ENCODE measurements at regions not wholly inside any gene's neighbourhood (a gene's known extent, or its start where the extent isn't known, plus 50 kb on each side); places are given as distances from the start of the nearest gene placed in this dataset.

- H3K27ac ChIP-seq: no peak overlapping the region
- ChIA-PET POLR2A (ENCODE audit: low non-redundant PET) (no interaction called here), CTCF (no interaction called here)
- no peak for TF ChIP-seq CTCF (conservative IDR thresholded peaks at IDR 0.05; ENCODE audit: low read depth)
- no peak for DNase-seq (ENCODE audit: low spot score)
Observed at GRCh38 chr10:125218967-125219366, 58.6 kb upstream of the CTBP2 start.

DNA sequence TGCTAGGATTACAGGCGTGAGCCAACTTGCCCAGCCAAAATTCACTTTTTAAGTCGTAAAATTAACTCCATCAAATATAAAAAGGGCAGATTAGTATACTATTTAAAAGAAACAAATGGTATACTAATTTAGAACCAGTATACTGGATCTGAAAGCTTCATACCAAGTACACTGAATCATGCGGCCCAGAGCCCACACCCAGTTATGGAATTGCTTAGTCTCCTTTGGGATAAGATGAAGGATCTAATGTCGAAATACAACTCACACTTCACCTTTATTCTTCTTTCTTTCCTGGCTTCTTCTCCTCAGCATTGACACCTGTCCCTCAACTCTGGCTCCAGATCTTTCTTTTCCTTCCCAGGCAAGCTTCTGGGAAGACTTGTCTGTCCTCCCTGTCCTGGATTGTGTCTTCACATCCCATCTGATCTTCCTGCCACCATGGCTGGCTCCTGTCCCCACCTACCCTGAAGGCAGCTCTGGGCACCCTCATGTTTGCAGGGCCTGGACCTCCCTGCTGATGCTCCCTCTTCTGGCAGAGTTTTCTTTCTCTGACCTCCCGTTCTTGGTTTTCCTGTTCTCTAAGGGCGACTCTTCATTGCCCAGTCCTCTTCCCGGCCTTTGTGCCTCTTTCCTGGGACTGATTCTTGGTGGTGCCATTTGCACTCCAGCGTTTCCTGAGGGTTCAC lies 57.8 kb upstream of the CTBP2 start:
- peak; percentile 88 for DNase-seq (ENCODE audit: low spot score)
- no peak overlapping the region; the same call in 1 of the 2 replicates for H3K27ac ChIP-seq
- POLR2A ChIA-PET (ENCODE audit: low non-redundant PET): no interaction called here
- TF ChIP-seq CTCF (conservative IDR thresholded peaks at IDR 0.05; ENCODE audit: low read depth): no peak
- CTCF ChIA-PET: no interaction called here

DNA sequence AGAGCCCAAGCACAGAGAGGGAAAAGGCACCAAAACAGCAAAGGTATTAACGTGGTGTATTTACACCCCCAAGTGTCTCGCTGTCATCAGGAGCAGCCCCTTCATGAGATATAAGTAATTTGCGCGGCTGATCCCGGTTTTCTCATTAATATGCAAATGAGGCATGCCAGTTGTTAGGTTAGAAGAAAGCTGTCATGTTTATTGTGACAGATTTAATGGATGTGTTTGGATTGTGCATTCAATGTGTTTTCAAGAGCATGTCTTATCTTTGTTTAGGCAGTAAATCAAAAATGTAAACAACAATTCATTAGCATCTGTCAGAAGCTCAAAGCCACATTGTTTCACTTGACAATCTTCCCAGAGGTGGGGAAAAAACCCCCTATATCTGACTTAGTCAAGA lies 56.5 kb upstream of the CTBP2 start:
- POLR2A ChIA-PET (ENCODE audit: low non-redundant PET): no interaction called here
- no peak overlapping the region for H3K27ac ChIP-seq
- DNase-seq (ENCODE audit: low spot score): no peak
- TF ChIP-seq CTCF (conservative IDR thresholded peaks at IDR 0.05; ENCODE audit: low read depth): no peak
- CTCF ChIA-PET: interaction anchor here (1.1 to 1.2 kb wide), 2 partner anchors 128 to 169 kb away, joined by 3 read pairs; no protein-coding TSS in a partner anchor

- DNase-seq (ENCODE audit: low spot score): no peak
- CTCF ChIA-PET: interaction anchor here (1.1 to 1.2 kb wide), 2 partner anchors 129 to 168 kb away, joined by 3 read pairs; no protein-coding TSS in a partner anchor
- no peak for TF ChIP-seq CTCF (conservative IDR thresholded peaks at IDR 0.05; ENCODE audit: low read depth)
- POLR2A ChIA-PET (ENCODE audit: low non-redundant PET): no interaction called here
- H3K27ac ChIP-seq: no peak overlapping the region
Observed at GRCh38 chr10:125216309-125216708, 55.9 kb upstream of the CTBP2 start.

GRCh38 chr10:125214283-125214570 lies 53.9 kb upstream of the CTBP2 start:
- POLR2A ChIA-PET (ENCODE audit: low non-redundant PET): no interaction called here
- DNase-seq (ENCODE audit: low spot score): no peak
- H3K27ac ChIP-seq: no peak overlapping the region
- CTCF ChIA-PET: interaction anchor here (0.6 kb wide), 1 partner anchor 308 kb away, joined by 3 read pairs; no protein-coding TSS in a partner anchor
- TF ChIP-seq CTCF (conservative IDR thresholded peaks at IDR 0.05; ENCODE audit: low read depth): no peak

GRCh38 chr10:125213541-125214282 lies 53.3 kb upstream of the CTBP2 start:
- ChIA-PET CTCF (no interaction called here), POLR2A (ENCODE audit: low non-redundant PET) (no interaction called here)
- DNase-seq (ENCODE audit: low spot score): no peak
- H3K27ac ChIP-seq: no peak overlapping the region
- TF ChIP-seq CTCF (conservative IDR thresholded peaks at IDR 0.05; ENCODE audit: low read depth): no peak

Data from RWPE1 (cell line).